Umbilical cord (tissue), 1 donor: ENCODE measurements at regions not wholly inside any gene's neighbourhood (a gene's known extent, or its start where the extent isn't known, plus 50 kb on each side); places are given as distances from the start of the nearest gene placed in this dataset.
A peak's percentile ranks its signal among the peaks of the same experiment; 100 is the strongest.

ENCODE experiments used
- DNase-seq: peaks from one replicate; pipeline ENCODE4 v3.0.0-alpha.2; 2015; ENCODE audit warnings: low spot score

DNA sequence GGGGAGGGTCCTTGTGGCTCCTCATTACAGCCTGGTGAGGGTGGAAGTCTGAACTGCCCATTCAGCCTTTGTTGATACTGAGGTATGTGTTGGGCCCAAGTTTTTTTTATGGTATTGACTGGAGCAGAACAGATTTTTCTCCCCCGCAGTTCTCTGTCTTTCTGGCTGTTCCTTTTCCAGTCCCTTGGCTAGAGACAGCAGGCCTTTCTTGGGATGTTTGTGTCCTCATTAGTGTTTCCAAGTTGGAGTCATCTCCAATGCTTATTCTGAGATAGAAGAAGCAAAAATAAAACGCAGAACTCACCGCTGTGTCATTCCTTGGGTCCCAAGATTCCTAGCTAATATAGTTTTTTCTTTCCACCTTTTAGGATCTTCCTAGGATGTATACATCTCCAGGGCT is 193.3 kb downstream of the RAMP3 start:
- DNase-seq: no peak

- no peak for DNase-seq
These were observed 200.7 kb downstream of the RAMP3 start for GRCh38 chr7:45358287-45358686.

GRCh38 chr7:45359250-45359649 is 201.7 kb downstream of the RAMP3 start:
- DNase-seq: no peak

DNA sequence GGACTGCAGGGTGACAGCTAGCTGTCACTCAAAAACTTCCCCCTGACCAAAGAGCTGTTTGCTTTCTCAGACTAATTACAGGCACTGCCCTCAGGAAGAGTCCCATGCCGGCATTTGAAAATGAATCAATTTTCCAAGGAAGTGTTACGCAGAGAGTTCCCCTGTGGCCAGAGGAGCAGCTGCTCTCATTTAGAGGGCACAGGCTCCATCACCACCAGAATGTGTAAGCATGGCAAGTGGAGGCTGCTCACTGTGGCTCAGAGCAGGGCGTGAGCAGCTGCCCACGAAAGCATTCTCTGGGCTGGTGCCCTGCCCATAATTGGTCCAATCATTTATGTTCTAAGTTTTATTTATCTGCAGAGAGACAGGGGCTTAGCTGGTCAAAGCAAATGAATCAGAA is 202.2 kb downstream of the RAMP3 start:
- no peak for DNase-seq

DNA sequence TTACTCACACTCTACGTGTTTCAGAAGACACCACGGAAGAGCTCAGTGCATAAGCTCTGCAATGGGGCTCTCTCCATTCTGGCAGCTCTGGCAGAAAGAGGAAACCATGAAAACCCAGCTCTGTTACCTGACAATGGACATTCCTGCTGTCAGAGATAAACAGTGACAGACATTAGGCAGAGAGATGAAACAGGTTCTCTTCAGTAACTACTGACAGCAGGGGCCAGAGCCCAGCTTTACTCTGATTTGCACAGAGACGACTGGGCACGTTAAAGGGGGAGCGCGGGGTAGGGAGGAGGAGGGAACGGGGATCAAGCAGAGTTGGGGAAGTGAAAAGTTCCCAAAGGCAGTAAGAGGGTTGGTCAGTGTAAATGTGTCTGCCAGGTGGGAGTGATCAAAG is 206.1 kb downstream of the RAMP3 start:
- DNase-seq: peak; percentile 68

DNA sequence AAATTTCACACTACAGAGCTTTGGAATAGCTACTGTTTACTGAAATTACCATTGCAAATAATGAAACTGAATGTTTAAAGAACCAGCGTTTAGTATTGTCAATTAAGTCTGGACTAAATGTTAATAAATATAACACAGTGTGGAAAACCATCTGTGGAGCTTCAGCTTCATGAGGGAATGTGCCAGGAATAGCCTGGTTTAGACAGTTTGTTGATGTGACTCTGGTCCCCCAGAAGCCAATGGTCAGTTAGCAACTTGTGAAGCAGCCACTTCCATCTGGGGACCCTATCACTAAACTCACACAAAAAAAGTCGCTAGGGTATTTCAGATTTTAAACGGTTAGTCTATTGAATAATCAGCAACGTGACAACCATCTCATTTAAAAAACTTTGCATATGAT is 207.8 kb downstream of the RAMP3 start:
- no peak for DNase-seq

GRCh38 chr7:45366475-45366874 is 207.7 kb upstream of the ADCY1 start:
- DNase-seq: no peak

GRCh38 chr7:45367026-45367425 is 207.1 kb upstream of the ADCY1 start:
- no peak for DNase-seq

- no peak for DNase-seq
These were observed 205.9 kb upstream of the ADCY1 start for GRCh38 chr7:45368129-45368807.

DNA sequence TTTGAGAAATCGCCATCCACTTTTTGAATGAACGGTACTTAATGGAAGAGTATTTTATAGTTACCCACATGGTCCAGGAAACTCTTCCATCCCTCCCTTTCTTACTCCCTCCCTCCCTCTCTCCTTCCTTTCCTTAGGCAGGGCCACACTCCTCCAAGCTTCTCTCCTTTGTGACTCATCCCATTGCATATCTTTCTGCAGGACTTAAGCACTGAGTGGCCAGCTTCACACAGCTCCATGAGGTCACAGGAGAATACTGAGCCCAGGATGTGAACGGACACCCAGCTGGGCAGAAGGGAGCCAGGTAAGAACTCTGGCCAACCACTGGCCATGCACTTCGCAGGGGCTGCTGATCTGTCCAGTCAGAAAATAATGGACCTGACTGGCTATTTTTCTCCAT is 189.7 kb upstream of the ADCY1 start:
- DNase-seq: peak; percentile 9

- no peak for DNase-seq
These were observed 186.3 kb upstream of the ADCY1 start for GRCh38 chr7:45387837-45388236.

DNA sequence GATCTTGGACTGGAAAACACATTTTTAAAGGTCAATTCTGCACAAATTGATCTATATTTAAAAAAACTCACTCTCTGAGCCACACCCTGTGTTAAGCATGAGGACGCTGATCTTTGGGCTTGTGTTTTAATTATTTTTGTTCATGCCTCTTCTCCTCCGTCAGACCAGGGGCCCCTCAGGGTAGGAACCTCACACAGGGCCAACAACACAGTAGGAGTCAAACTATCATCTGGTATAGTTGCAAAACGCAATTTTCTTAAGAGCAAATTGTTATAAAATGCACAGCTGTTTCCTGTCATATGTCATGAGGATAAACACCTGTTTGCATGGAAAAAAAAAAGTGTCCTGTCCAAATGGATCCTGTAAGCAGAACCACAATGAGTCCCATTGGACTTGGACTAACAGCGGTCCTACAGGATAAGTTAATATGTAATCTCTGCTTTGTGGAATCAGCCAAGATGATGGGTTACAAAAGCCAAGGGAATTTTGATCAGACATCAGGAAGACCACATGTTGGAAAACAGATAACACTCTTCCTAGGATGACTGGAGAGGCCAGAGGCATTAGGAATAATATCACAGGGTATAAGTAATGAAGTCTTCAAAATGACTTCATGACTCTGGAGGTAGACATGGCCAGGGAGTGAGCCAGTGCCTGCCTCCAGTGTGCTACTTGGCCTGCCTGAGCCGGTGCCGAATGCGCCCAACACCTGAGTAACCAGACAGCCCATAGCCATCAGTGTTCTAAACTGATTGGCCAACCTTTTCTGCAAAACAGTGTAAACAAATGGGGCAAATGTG is 184.9 kb upstream of the ADCY1 start:
- DNase-seq: no peak

GRCh38 chr7:45390180-45390579 is 184.0 kb upstream of the ADCY1 start:
- DNase-seq: no peak

GRCh38 chr7:45390731-45391130 is 183.4 kb upstream of the ADCY1 start:
- no peak for DNase-seq

GRCh38 chr7:45391618-45392451 is 182.3 kb upstream of the ADCY1 start:
- no peak for DNase-seq

DNA sequence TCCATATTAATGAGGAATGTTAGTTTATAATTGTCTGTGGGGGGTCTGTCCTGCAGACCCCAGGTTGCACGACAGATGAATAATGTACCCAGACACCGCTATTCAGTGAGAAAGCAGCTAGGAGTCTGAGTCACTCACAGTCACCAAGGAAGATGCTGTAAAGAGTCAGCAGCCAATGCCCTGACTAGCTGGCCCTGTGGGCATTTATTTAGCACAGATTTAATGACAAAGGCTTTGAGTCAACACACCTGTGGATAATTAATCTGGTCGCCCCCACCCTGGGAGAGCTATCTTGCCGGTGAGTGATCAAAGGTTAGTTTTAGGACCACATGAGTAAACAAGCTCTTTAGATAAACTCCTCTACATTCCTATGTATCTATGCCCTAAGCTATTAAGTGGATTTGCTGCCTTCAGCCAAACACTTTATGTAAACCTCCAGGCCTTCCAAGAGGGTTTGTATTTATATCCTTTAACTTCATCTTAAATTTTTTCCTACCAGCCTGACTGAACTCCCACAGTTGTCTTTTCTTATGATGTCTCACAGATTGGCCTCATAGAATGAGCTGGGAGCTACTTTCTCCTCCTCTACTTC is 180.0 kb upstream of the ADCY1 start:
- DNase-seq: no peak

GRCh38 chr7:45399069-45399468 is 175.1 kb upstream of the ADCY1 start:
- no peak for DNase-seq

GRCh38 chr7:45400680-45401079 is 173.5 kb upstream of the ADCY1 start:
- DNase-seq: no peak

DNA sequence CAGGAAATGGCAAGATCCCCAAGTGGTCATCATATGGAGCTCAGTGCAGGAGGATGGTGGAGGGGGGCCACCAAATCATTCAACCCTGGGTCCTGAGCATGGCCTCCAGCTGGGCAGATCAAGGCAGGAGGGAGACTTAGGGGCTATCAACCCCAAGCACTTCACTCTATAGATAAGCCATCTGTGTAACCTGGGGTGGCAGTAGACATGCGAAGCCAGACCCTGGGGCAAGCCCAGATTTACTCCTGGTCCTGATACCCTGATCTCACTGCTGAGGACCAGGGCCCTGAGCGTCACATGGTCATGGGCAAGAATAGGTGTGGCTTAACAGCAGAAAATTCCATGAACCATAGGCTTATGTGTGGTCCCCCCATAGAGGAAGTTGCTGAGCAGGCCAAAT is 173.0 kb upstream of the ADCY1 start:
- DNase-seq: no peak

- no peak for DNase-seq
These were observed 172.3 kb upstream of the ADCY1 start for GRCh38 chr7:45401851-45402250.

DNA sequence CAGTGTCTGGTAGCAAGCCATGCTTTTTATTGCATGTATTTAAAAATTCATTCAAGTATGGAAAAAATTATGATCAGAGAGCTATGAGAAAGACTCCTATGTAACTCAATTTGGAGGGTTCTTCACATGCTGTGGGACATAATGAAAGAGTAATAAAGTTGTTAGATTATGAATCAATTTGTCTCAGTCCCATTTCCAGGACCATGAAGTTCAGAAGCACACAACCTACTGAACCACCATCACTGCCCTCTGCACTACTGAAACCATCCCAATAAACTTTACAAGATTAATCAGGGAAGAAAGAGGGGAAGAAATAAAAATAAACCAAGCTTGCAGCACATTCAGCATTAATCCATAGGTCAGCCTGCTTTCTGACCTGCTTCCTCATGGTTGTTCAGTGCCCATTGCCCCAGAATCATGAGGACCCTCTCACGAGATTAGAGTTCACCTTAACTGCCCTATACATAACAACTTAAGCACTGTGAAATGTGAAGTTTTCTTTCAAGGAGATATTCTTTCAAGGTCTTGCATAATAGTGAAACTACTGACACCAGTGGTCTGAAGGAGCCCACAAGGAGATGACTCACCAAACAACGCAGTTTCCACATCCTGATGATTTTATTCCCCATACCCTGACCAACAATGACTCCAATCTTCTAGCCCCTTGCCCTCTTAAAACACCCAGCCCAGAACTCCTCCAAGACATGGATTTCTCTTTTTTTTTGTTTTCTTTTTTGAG is 171.5 kb upstream of the ADCY1 start:
- no peak for DNase-seq
